Loucy (cell line): ENCODE measurements at regions not wholly inside any gene's neighbourhood (a gene's known extent, or its start where the extent isn't known, plus 50 kb on each side); places are given as distances from the start of the nearest gene placed in this dataset.

Experiments
- H2AFZ ChIP-seq: fragments of 200-600 bp; sonication (generic); 2 replicates; pipeline ENCODE4 v1.6.0; 2016; ENCODE audit warnings: antibody characterized with exemption, mild to moderate bottlenecking, low read length, moderate library complexity
- H3F3A ChIP-seq: fragments of 200-600 bp; 2 replicates; pipeline ENCODE4 v1.6.0; 2016; ENCODE audit warnings: antibody characterized with exemption, low read depth, mild to moderate bottlenecking
- H3K27me3 ChIP-seq: fragments of 200-600 bp; sonication (generic); 2 replicates; pipeline ENCODE4 v1.6.1; 2014; ENCODE audit warnings: low read length, mild to moderate bottlenecking; ENCODE audit not compliant: insufficient read depth, poor library complexity, severe bottlenecking
- H3K36me3 ChIP-seq: fragments of 200-600 bp; sonication (generic); 2 replicates; pipeline ENCODE4 v1.6.1; 2016; ENCODE audit warnings: low read length; ENCODE audit not compliant: insufficient read depth
- H3K4me1 ChIP-seq: fragments of 200-600 bp; sonication (generic); 2 replicates; pipeline ENCODE4 v1.5.1; 2014; ENCODE audit warnings: low read length, mild to moderate bottlenecking; ENCODE audit not compliant: insufficient read depth, poor library complexity, severe bottlenecking
- H3K4me2 ChIP-seq: fragments of 200-600 bp; sonication (generic); 2 replicates; pipeline ENCODE4 v1.6.0; 2014; ENCODE audit warnings: antibody characterized with exemption, low read length, low read depth, mild to moderate bottlenecking; ENCODE audit not compliant: poor library complexity, severe bottlenecking
- H3K4me3 ChIP-seq: fragments of 200-600 bp; sonication (generic); 2 replicates; pipeline ENCODE4 v1.5.1; 2014; ENCODE audit warnings: low read length, mild to moderate bottlenecking, mixed read lengths; ENCODE audit not compliant: poor library complexity, severe bottlenecking
- H3K79me2 ChIP-seq: fragments of 200-600 bp; sonication (generic); 2 replicates; pipeline ENCODE4 v1.6.1; 2014; ENCODE audit warnings: low read length; ENCODE audit not compliant: insufficient read depth
- H3K9ac ChIP-seq: fragments of 200-600 bp; sonication (generic); 2 replicates; pipeline ENCODE4 v1.6.0; 2014; ENCODE audit warnings: mild to moderate bottlenecking, low read depth, low read length, moderate library complexity; ENCODE audit not compliant: poor library complexity, severe bottlenecking
- H3K9me2 ChIP-seq: fragments of 200-600 bp; sonication (generic); replicated peaks from 2 replicates; pipeline ENCODE4 v1.6.1; 2016; ENCODE audit warnings: low read depth, low read length, mixed read lengths
- H3K9me3 ChIP-seq: fragments of 200-600 bp; sonication (generic); 2 replicates; pipeline ENCODE4 v1.6.1; 2014; ENCODE audit warnings: mild to moderate bottlenecking, antibody characterized with exemption, low read length, low read depth; ENCODE audit not compliant: insufficient read depth
- H4K20me1 ChIP-seq: fragments of 200-600 bp; sonication (generic); 2 replicates; pipeline ENCODE4 v1.6.0; 2014; ENCODE audit warnings: antibody characterized with exemption, low read length, mild to moderate bottlenecking; ENCODE audit not compliant: insufficient read depth, poor library complexity, severe bottlenecking
- CTCF ChIP-seq: fragments of 200-600 bp; sonication (generic); conservative IDR thresholded peaks from 2 replicates; pipeline ENCODE4 v1.5.1; 2014; ENCODE audit warnings: mild to moderate bottlenecking, antibody characterized with exemption, low read length
- EZH2phosphoT487 ChIP-seq: fragments of 200-600 bp; IDR thresholded peaks from 2 replicates; pipeline ENCODE4 v1.6.1; 2018; ENCODE audit warnings: antibody characterized with exemption, mild to moderate bottlenecking, moderate library complexity, borderline replicate concordance

GRCh38 chr11:38582756-38583155, 1984.7 kb upstream of the RAG2 start:
- H3K9me2 ChIP-seq, result no peaks in the 10 kb centered on the region
- H2AFZ ChIP-seq, result no peak overlapping the region
- H3K9me3 ChIP-seq, result no peaks in the 10 kb centered on the region
- no peak overlapping the region for H3K4me2 ChIP-seq
- H4K20me1 ChIP-seq, result no peaks in the 10 kb centered on the region
- no peaks in the 10 kb centered on the region for H3K36me3 ChIP-seq
- no peak overlapping the region for H3K4me3 ChIP-seq
- H3K79me2 ChIP-seq, result no peaks in the 10 kb centered on the region
- H3K4me1 ChIP-seq, result no peaks in the 10 kb centered on the region
- no peak overlapping the region for H3K9ac ChIP-seq
- no peaks in the 10 kb centered on the region for H3F3A ChIP-seq
- no peak for TF ChIP-seq EZH2phosphoT487
- TF ChIP-seq CTCF, result no peak
- no peaks in the 10 kb centered on the region for H3K27me3 ChIP-seq

- H3K79me2 ChIP-seq, result no peaks in the 10 kb centered on the region
- no peaks in the 10 kb centered on the region for H3F3A ChIP-seq
- no peaks in the 10 kb centered on the region for H3K27me3 ChIP-seq
- no peaks in the 10 kb centered on the region for H3K36me3 ChIP-seq
- H3K4me1 ChIP-seq, result no peaks in the 10 kb centered on the region
- H3K9me2 ChIP-seq, result no peaks in the 10 kb centered on the region
- no peak overlapping the region for H3K4me3 ChIP-seq
- no peak overlapping the region for H3K9ac ChIP-seq
- H2AFZ ChIP-seq, result no peak overlapping the region
- H4K20me1 ChIP-seq, result no peaks in the 10 kb centered on the region
- TF ChIP-seq CTCF (no peak), EZH2phosphoT487 (no peak)
- no peaks in the 10 kb centered on the region for H3K9me3 ChIP-seq
- no peak overlapping the region for H3K4me2 ChIP-seq
These were observed 1984.1 kb upstream of the RAG2 start for GRCh38 chr11:38582151-38582550.

GRCh38 chr11:38577769-38578168, 1979.7 kb upstream of the RAG2 start:
- no peaks in the 10 kb centered on the region for H3K9me3 ChIP-seq
- H3K9ac ChIP-seq, result no peak overlapping the region
- no peak for TF ChIP-seq EZH2phosphoT487
- no peak for TF ChIP-seq CTCF
- H3K4me3 ChIP-seq, result no peak overlapping the region
- no peaks in the 10 kb centered on the region for H3F3A ChIP-seq
- H3K27me3 ChIP-seq, result no peaks in the 10 kb centered on the region
- H3K9me2 ChIP-seq, result no peaks in the 10 kb centered on the region
- H3K79me2 ChIP-seq, result no peaks in the 10 kb centered on the region
- H3K4me1 ChIP-seq, result no peaks in the 10 kb centered on the region
- no peaks in the 10 kb centered on the region for H3K36me3 ChIP-seq
- no peak overlapping the region for H3K4me2 ChIP-seq
- no peaks in the 10 kb centered on the region for H4K20me1 ChIP-seq
- no peak overlapping the region for H2AFZ ChIP-seq
